Left lung (tissue), 4 donors: ENCODE measurements at regions not wholly inside any gene's neighbourhood (a gene's known extent, or its start where the extent isn't known, plus 50 kb on each side); places are given as distances from the start of the nearest gene placed in this dataset.
"Not testable (repeated sequence)": the region's sequence is repeated elsewhere in the genome, so short reads cannot be mapped to it uniquely, and the experiment has no call there.

Experiments
- ATAC-seq: fragments of 200-7000 bp; cut with Tn5 transposase; one replicate; pipeline ENCODE4 v1.9.1; 2020; ENCODE audit warnings: moderate library complexity
- DNase-seq, 4 donors: peaks; one replicate each; pipeline ENCODE4 v3.0.0-alpha.2; 2013 to 2020
- H3K27ac ChIP-seq, 2 donors: fragments of 200-600 bp; sonication (generic) in 1 of 2; one replicate each; pipeline versions ENCODE4 v1.5.0 to v1.8.0; 2020 to 2021
- H3K27me3 ChIP-seq, 2 donors: fragments of 200-600 bp; sonication (generic) in 1 of 2; one replicate each; pipeline versions ENCODE4 v1.5.0 to v1.8.0; 2020 to 2021
- H3K36me3 ChIP-seq, 2 donors: fragments of 200-600 bp; sonication (generic) in 1 of 2; one replicate each; pipeline versions ENCODE4 v1.5.0 to v1.8.0; 2020 to 2021
- H3K4me1 ChIP-seq, 2 donors: fragments of 200-600 bp; one replicate each; pipeline ENCODE4 v1.8.0; 2021
- H3K4me3 ChIP-seq, 2 donors: fragments of 200-600 bp; sonication (generic) in 1 of 2; one replicate each; pipeline versions ENCODE4 v1.5.0 to v1.8.0; 2020 to 2021; ENCODE audit warnings: mild to moderate bottlenecking in 1 of 2
- H3K9me3 ChIP-seq, 2 donors: fragments of 200-600 bp; sonication (generic) in 1 of 2; one replicate each; pipeline versions ENCODE4 v1.5.0 to v1.8.0; 2020 to 2021
- CTCF ChIP-seq, 2 donors: fragments of 200-600 bp; sonication (generic) in 1 of 2; IDR thresholded peaks; one replicate each; pipeline versions ENCODE4 v1.5.0 to v1.8.0; 2021; ENCODE audit warnings: antibody characterized with exemption in 2 of 2
- intact Hi-C, 2 donors: fragments of 100-400 bp; cut with DNase I; formaldehyde crosslinking; loops; one replicate each; pipeline versions ENCODE4 v1.11.2 to v1.14.2; 2022
- donor health status: DM: no; HTN: yes; CAD: no.
- donor health status: DM: no; HTN: no; CAD: no.

- ATAC-seq (no peak), DNase-seq (peak in 1 of 4 donors; percentile 54)
These were observed 283.0 kb upstream of the SGCG start for GRCh38 chr13:22897571-22898314.

GRCh38 chr13:22900416-22900951 is 280.3 kb upstream of the SGCG start:
- DNase-seq, H3K4me3 ChIP-seq, H3K36me3 ChIP-seq, intact Hi-C loops, H3K27ac ChIP-seq, H3K27me3 ChIP-seq, H3K4me1 ChIP-seq, ATAC-seq: not testable (repeated sequence)
- H3K9me3 ChIP-seq: peaks cover 0 to 12% of the 10 kb centered on the region in 2 donors

More at GRCh38 chr13:22897571-22898314, 283.0 kb upstream of the SGCG start:
- Histone ChIP-seq H3K36me3 (no peaks in the 10 kb centered on the region), H3K4me1 (no peaks in the 10 kb centered on the region), H3K27me3 (no peaks in the 10 kb centered on the region), H3K4me3 (no peak overlapping the region), H3K9me3 (peaks cover 0 to 12% of the 10 kb centered on the region in 2 donors), H3K27ac (no peak overlapping the region)
- intact Hi-C loops: no loop called here
- TF ChIP-seq CTCF (IDR thresholded peaks at IDR 0.05): no peak

GRCh38 chr13:22903301-22903700 is 277.5 kb upstream of the SGCG start:
- Histone ChIP-seq H3K4me1 (no peaks in the 10 kb centered on the region), H3K36me3 (no peaks in the 10 kb centered on the region), H3K9me3 (peaks cover 0 to 8% of the 10 kb centered on the region in 2 donors), H3K27me3 (no peaks in the 10 kb centered on the region), H3K4me3 (no peak overlapping the region), H3K27ac (no peak overlapping the region)
- no peak for DNase-seq
- intact Hi-C loops: no loop called here
- ATAC-seq: no peak
- no peak for TF ChIP-seq CTCF (IDR thresholded peaks at IDR 0.05)

GRCh38 chr13:22903925-22904324 is 276.9 kb upstream of the SGCG start:
- Histone ChIP-seq H3K36me3 (no peaks in the 10 kb centered on the region), H3K27ac (no peak overlapping the region), H3K9me3 (peaks cover 0 to 8% of the 10 kb centered on the region in 2 donors), H3K27me3 (no peaks in the 10 kb centered on the region), H3K4me1 (no peaks in the 10 kb centered on the region), H3K4me3 (no peak overlapping the region)
- intact Hi-C loops: no loop called here
- ATAC-seq: no peak
- DNase-seq: no peak
- no peak for TF ChIP-seq CTCF (IDR thresholded peaks at IDR 0.05)

- no peak for TF ChIP-seq CTCF (IDR thresholded peaks at IDR 0.05)
- intact Hi-C loops: no loop called here
- Histone ChIP-seq H3K4me3 (peak overlapping the region; percentile 44 to 56), H3K27ac (no peak overlapping the region), H3K27me3 (peaks cover 0 to 25% of the 10 kb centered on the region in 2 donors), H3K9me3 (no peaks in the 10 kb centered on the region), H3K4me1 (no peaks in the 10 kb centered on the region), H3K36me3 (no peaks in the 10 kb centered on the region)
- ATAC-seq: peak; percentile 96
- DNase-seq: peak in 3 of 4 donors; percentile 65 to 86 (median 66)
These were observed 265.2 kb upstream of the SGCG start for GRCh38 chr13:22915442-22916082.

GRCh38 chr13:22916276-22916675 is 264.5 kb upstream of the SGCG start:
- H3K9me3 ChIP-seq, H3K36me3 ChIP-seq, H3K4me1 ChIP-seq, H3K27ac ChIP-seq, intact Hi-C loops, ATAC-seq, DNase-seq, H3K4me3 ChIP-seq: not testable (repeated sequence)
- peaks cover 0 to 25% of the 10 kb centered on the region in 2 donors for H3K27me3 ChIP-seq
